KMS-11 (cell line): ENCODE measurements at regions not wholly inside any gene's neighbourhood (a gene's known extent, or its start where the extent isn't known, plus 50 kb on each side); places are given as distances from the start of the nearest gene placed in this dataset.

Experiments
- H2AFZ ChIP-seq: fragments of 200-600 bp; sonication (generic); 2 replicates; pipeline ENCODE4 v1.6.1; 2016; ENCODE audit warnings: antibody characterized with exemption, mixed run types, low read depth
- H3K27ac ChIP-seq: fragments of 200-600 bp; sonication (generic); 2 replicates; pipeline ENCODE4 v1.6.1; 2016; ENCODE audit warnings: mild to moderate bottlenecking, mixed run types
- H3K27me3 ChIP-seq: fragments of 200-600 bp; sonication (generic); 2 replicates; pipeline ENCODE4 v1.6.1; 2017; ENCODE audit warnings: mild to moderate bottlenecking, low read depth, mixed run types, moderate library complexity; ENCODE audit not compliant: insufficient read depth
- H3K36me3 ChIP-seq: fragments of 200-600 bp; sonication (generic); 2 replicates; pipeline ENCODE4 v1.6.1; 2017; ENCODE audit warnings: mild to moderate bottlenecking, mixed run types; ENCODE audit not compliant: insufficient read depth
- H3K4me1 ChIP-seq: fragments of 200-600 bp; sonication (generic); 2 replicates; pipeline ENCODE4 v1.6.1; 2016; ENCODE audit warnings: mild to moderate bottlenecking, low read depth, mixed run types; ENCODE audit not compliant: poor library complexity, severe bottlenecking
- H3K4me2 ChIP-seq: fragments of 200-600 bp; sonication (generic); 2 replicates; pipeline ENCODE4 v1.7.0; 2016; ENCODE audit warnings: mild to moderate bottlenecking, mixed run types
- H3K4me3 ChIP-seq: fragments of 200-600 bp; sonication (generic); IDR thresholded peaks from 2 replicates; pipeline ENCODE4 v1.6.1; 2017; ENCODE audit warnings: low read depth, low read length, mixed read lengths; ENCODE audit not compliant: insufficient read depth
- H3K79me2 ChIP-seq: fragments of 200-600 bp; sonication (generic); 2 replicates; pipeline ENCODE4 v1.6.1; 2016; ENCODE audit warnings: low read depth, mixed run types; ENCODE audit not compliant: insufficient read depth
- H3K9ac ChIP-seq: fragments of 200-600 bp; sonication (generic); 2 replicates; pipeline ENCODE4 v1.6.1; 2016; ENCODE audit warnings: mild to moderate bottlenecking, mixed run types
- H4K20me1 ChIP-seq: fragments of 200-600 bp; sonication (generic); 2 replicates; pipeline ENCODE4 v1.6.1; 2016; ENCODE audit warnings: mild to moderate bottlenecking, mixed run types; ENCODE audit not compliant: insufficient read depth
- CTCF ChIP-seq: fragments of 200-600 bp; sonication (generic); conservative IDR thresholded peaks from 2 replicates; pipeline ENCODE4 v1.6.1; 2017; ENCODE audit warnings: low read depth, mild to moderate bottlenecking, antibody characterized with exemption, low read length, moderate library complexity, mixed read lengths

DNA sequence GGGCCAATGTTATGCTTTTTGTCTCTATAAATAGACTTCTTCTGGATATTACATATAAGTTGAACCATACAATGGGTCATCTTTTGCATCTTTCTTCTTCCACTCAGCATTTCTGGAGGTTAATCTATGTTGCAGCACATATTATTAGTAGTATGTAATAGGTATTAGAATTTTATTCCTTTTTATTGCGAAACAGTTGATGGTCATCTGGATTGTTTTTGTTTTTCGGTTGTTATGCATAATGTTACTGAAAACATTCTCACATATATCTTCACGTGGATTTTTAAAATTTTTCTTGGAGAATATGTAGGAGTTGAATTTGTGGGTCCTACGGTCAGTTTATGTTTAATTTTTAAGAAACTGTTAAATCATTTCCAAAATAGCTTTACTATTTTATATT lies 466.8 kb downstream of the SLCO4C1 start:
- Histone ChIP-seq H3K4me1 (no peaks in the 10 kb centered on the region), H3K9ac (no peak overlapping the region), H3K4me2 (no peak overlapping the region), H3K27me3 (no peaks in the 10 kb centered on the region), H2AFZ (no peak overlapping the region), H3K36me3 (no peaks in the 10 kb centered on the region), H3K79me2 (no peaks in the 10 kb centered on the region), H3K27ac (no peak overlapping the region), H3K4me3 (no peak overlapping the region), H4K20me1 (no peaks in the 10 kb centered on the region; the same call in 1 of the 2 replicates)
- TF ChIP-seq CTCF, result no peak

DNA sequence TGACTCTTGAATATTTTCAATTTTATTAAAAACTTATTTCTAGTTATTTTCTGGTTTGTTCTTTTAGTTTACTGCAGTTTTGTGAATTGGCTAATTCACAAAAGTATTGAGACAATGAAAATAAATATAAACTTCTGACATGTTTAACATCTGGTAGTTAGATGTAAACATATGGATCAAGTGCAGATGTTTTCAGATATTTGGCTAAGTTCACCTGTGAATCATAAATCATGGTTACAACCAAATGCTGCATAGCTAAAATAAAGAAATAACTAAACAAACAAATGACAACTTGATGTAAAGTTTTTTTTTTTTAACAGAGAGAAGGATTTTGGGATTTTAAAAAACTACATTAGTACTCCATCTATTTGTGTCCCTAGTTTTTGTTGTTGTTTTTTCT lies 484.6 kb downstream of the SLCO4C1 start:
- H3K4me1 ChIP-seq, result no peaks in the 10 kb centered on the region
- H3K9ac ChIP-seq, result no peak overlapping the region
- H3K27me3 ChIP-seq, result no peaks in the 10 kb centered on the region
- no peaks in the 10 kb centered on the region for H3K79me2 ChIP-seq
- H3K4me3 ChIP-seq, result no peak overlapping the region
- no peak overlapping the region for H2AFZ ChIP-seq
- no peak overlapping the region for H3K27ac ChIP-seq
- no peak overlapping the region for H3K4me2 ChIP-seq
- H3K36me3 ChIP-seq, result no peaks in the 10 kb centered on the region
- TF ChIP-seq CTCF, result no peak
- H4K20me1 ChIP-seq, result no peaks in the 10 kb centered on the region

DNA sequence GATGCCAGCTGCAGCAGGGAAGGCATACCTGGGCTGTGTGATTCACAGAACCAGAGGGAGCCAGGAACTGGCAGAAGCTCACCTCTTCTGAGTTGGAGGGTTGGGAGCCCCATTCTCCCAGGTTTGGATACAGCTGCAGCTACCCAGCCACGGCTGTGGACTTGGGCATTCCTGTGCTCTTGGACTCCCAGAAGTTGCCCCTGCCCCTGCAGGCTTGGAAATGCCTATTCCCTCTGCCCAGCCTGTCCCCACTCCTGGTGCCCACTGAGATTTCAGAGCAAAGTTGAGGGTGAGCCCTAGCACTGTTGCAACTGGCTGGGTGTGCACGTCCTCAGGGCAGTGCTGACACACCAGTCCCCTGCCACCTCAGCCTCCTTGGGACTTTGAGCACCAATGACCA lies 489.7 kb downstream of the SLCO4C1 start:
- no peak for TF ChIP-seq CTCF
- H3K4me1 ChIP-seq, result no peaks in the 10 kb centered on the region

DNA sequence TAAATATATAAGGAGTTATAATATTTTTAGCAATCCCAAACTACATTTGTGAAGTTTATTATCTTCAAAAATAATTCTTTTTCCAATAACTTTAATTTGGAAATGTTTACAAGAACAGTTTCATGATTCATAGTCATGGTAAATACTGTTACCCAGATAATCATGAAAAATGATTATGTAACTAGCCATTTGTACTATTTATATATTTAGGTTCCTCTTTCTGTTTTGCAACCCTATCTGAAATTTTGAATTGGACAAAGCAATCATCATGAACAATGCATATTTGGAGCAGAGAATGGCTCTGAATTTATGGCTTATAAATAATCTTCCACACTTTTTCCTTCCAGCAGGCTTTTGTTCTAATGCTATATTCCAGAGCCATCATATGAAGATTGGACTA lies 499.7 kb downstream of the SLCO4C1 start:
- no peak overlapping the region for H2AFZ ChIP-seq
- H3K27ac ChIP-seq, result no peak overlapping the region
- H3K4me3 ChIP-seq, result no peak overlapping the region
- H3K4me1 ChIP-seq, result no peaks in the 10 kb centered on the region
- H3K79me2 ChIP-seq, result no peaks in the 10 kb centered on the region
- TF ChIP-seq CTCF, result no peak
- no peaks in the 10 kb centered on the region for H3K36me3 ChIP-seq
- no peaks in the 10 kb centered on the region for H3K27me3 ChIP-seq
- no peaks in the 10 kb centered on the region for H4K20me1 ChIP-seq
- H3K9ac ChIP-seq, result no peak overlapping the region
- no peak overlapping the region for H3K4me2 ChIP-seq

More for the DNA sequence above, 489.7 kb downstream of the SLCO4C1 start:
- Histone ChIP-seq H4K20me1 (no peaks in the 10 kb centered on the region), H3K27me3 (no peaks in the 10 kb centered on the region), H3K4me2 (no peak overlapping the region), H3K27ac (no peak overlapping the region), H3K9ac (no peak overlapping the region), H3K79me2 (no peaks in the 10 kb centered on the region), H3K4me3 (no peak overlapping the region), H3K36me3 (no peaks in the 10 kb centered on the region), H2AFZ (no peak overlapping the region)
